ENCODE measurements at regions not wholly inside any gene's neighbourhood (a gene's known extent, or its start where the extent isn't known, plus 50 kb on each side); places are given as distances from the start of the nearest gene placed in this dataset.

DNA sequence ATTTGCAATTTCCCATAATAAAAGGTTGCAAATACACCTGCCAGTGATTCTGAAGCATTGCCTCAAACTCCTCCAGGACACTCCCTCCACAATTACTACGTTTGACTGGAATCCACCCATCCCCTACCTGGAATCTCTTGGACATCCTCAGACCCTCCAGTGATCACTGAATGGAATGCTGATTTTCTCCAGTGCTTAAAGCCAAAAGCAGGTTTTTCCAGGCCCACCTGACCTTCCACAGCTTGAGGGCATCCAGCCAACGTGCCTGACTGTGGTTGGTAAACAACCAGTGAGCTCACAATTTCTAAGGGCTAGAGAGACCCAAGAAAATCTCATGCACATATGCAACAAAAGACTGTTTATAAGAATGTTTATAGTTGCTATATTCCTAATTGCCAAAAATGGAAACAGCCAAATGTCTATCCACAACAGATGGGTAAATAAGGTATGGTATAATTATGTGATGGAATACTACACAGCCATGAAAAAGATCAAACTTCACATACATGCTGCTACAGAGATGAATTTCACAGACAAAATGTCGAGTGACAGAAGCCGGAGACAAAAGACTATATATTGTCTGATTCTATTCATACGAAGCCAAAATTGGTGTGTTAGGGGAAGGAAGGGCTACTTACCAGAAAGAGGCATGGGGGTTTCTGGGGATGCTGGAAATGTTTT is 147.1 kb upstream of the RREB1 start:
- 100% methylated on average over 1 of the region's 5 CpGs for WGBS (ENCODE audit: insufficient coverage)
- Histone ChIP-seq H3K4me1 (ENCODE audit: control insufficient read depth in 1 of 2, insufficient read depth in 2 of 2, low read length in 2 of 2) (no peaks in the 10 kb centered on the region), H3K79me2 (ENCODE audit: insufficient read depth, low read length) (no peaks in the 10 kb centered on the region), H4K20me1 (ENCODE audit: insufficient read depth, low read length) (no peaks in the 10 kb centered on the region), H3K36me3 (replicated peaks in 1 of 2; ENCODE audit: control insufficient read depth in 1 of 2, insufficient read depth in 2 of 2, low read length in 2 of 2) (no peaks in the 10 kb centered on the region), H3K4me3 (replicated peaks in 1 of 3; ENCODE audit: low read depth in 2 of 3, low read length in 3 of 3) (no peak overlapping the region), H3K9me3 (replicated peaks in 1 of 2; ENCODE audit: control insufficient read depth in 1 of 2, insufficient read depth in 1 of 2, low read length in 2 of 2) (no peaks in the 10 kb centered on the region), H3K4me2 (replicated peaks; ENCODE audit: extremely low read depth, low read length, poor library complexity, severe bottlenecking) (no peak overlapping the region), H3K27me3 (ENCODE audit: control insufficient read depth in 2 of 2, insufficient read depth in 2 of 2, low read length in 2 of 2) (no peaks in the 10 kb centered on the region), H2AFZ (ENCODE audit: insufficient read depth, low read depth, low read length, poor library complexity, severe bottlenecking) (no peak overlapping the region), H3K27ac (ENCODE audit: low read depth in 1 of 2, low read length in 2 of 2) (no peak overlapping the region), H3K9ac (ENCODE audit: insufficient read depth, low read length, poor library complexity, severe bottlenecking) (no peak overlapping the region)
- peaks cover 2% of the 10 kb centered on the region for H3K4me1 Mint-ChIP-seq
- no peaks in the 10 kb centered on the region for H3K36me3 Mint-ChIP-seq
- H3K27me3 Mint-ChIP-seq (ENCODE audit: low read depth in 3 of 3) = peaks cover 0 to 2% (median 0%) of the 10 kb centered on the region in 3 donors
- intact Hi-C loops (cut with micrococcal nuclease) = no loop called here
- H3K9me3 Mint-ChIP-seq = peaks cover 0 to 7% (median 2%) of the 10 kb centered on the region in 7 donors
- TF ChIP-seq, protein P1, sequence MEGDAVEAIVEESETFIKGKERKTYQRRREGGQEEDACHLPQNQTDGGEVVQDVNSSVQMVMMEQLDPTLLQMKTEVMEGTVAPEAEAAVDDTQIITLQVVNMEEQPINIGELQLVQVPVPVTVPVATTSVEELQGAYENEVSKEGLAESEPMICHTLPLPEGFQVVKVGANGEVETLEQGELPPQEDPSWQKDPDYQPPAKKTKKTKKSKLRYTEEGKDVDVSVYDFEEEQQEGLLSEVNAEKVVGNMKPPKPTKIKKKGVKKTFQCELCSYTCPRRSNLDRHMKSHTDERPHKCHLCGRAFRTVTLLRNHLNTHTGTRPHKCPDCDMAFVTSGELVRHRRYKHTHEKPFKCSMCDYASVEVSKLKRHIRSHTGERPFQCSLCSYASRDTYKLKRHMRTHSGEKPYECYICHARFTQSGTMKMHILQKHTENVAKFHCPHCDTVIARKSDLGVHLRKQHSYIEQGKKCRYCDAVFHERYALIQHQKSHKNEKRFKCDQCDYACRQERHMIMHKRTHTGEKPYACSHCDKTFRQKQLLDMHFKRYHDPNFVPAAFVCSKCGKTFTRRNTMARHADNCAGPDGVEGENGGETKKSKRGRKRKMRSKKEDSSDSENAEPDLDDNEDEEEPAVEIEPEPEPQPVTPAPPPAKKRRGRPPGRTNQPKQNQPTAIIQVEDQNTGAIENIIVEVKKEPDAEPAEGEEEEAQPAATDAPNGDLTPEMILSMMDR (IDR thresholded peaks at IDR 0.05) = no peak
- no peak for DNase-seq
- H3K4me3 Mint-ChIP-seq = no peak overlapping the region
- H3K27ac Mint-ChIP-seq = no peak overlapping the region

DNA sequence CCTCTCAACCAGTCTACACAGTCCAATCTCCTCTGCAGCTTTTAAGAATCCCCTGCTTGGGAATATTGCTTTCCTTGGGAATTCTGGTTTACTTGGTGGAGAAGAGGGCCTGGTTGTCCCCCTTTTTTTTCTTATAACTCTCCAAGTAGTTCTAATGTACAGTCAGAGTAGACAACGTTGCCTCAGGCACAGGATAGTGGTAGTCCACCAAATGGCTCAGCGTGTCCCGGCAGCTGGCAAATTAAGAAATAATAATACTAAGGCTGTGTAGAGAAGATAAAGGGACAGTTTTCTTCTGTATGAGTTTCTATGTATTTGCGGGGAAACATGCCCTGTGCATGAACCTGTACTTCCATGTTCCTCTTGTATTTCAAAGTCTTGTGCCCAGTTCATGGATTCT is 145.7 kb upstream of the RREB1 start:
- Histone ChIP-seq H3K4me2 (replicated peaks; ENCODE audit: extremely low read depth, low read length, poor library complexity, severe bottlenecking) (no peak overlapping the region), H3K9me3 (replicated peaks in 1 of 2; ENCODE audit: control insufficient read depth in 1 of 2, insufficient read depth in 1 of 2, low read length in 2 of 2) (no peaks in the 10 kb centered on the region), H3K27me3 (ENCODE audit: control insufficient read depth in 2 of 2, insufficient read depth in 2 of 2, low read length in 2 of 2) (no peaks in the 10 kb centered on the region), H3K36me3 (replicated peaks in 1 of 2; ENCODE audit: control insufficient read depth in 1 of 2, insufficient read depth in 2 of 2, low read length in 2 of 2) (no peaks in the 10 kb centered on the region), H3K4me1 (ENCODE audit: control insufficient read depth in 1 of 2, insufficient read depth in 2 of 2, low read length in 2 of 2) (no peaks in the 10 kb centered on the region), H3K4me3 (replicated peaks in 1 of 3; ENCODE audit: low read depth in 2 of 3, low read length in 3 of 3) (no peak overlapping the region), H3K27ac (ENCODE audit: low read depth in 1 of 2, low read length in 2 of 2) (no peak overlapping the region), H2AFZ (ENCODE audit: insufficient read depth, low read depth, low read length, poor library complexity, severe bottlenecking) (no peak overlapping the region), H4K20me1 (ENCODE audit: insufficient read depth, low read length) (no peaks in the 10 kb centered on the region), H3K79me2 (ENCODE audit: insufficient read depth, low read length) (no peaks in the 10 kb centered on the region), H3K9ac (ENCODE audit: insufficient read depth, low read length, poor library complexity, severe bottlenecking) (no peak overlapping the region)
- H3K36me3 Mint-ChIP-seq = no peaks in the 10 kb centered on the region
- H3K4me1 Mint-ChIP-seq = peaks cover 2% of the 10 kb centered on the region
- WGBS (ENCODE audit: insufficient coverage) = no CpG with 5 or more reads among the region's 4 CpGs
- no peak overlapping the region for H3K4me3 Mint-ChIP-seq
- peaks cover 0 to 2% (median 0%) of the 10 kb centered on the region in 3 donors for H3K27me3 Mint-ChIP-seq (ENCODE audit: low read depth in 3 of 3)
- intact Hi-C loops (cut with micrococcal nuclease) = no loop called here
- TF ChIP-seq, protein P1 (IDR thresholded peaks at IDR 0.05) = no peak
- no peak for DNase-seq
- H3K27ac Mint-ChIP-seq = no peak overlapping the region
- peaks cover 0 to 7% (median 0%) of the 10 kb centered on the region in 7 donors for H3K9me3 Mint-ChIP-seq

Data from CD14-positive monocyte (primary cell).